WTC11 (cell line): ENCODE measurements at regions not wholly inside any gene's neighbourhood (a gene's known extent, or its start where the extent isn't known, plus 50 kb on each side); places are given as distances from the start of the nearest gene placed in this dataset.

Experiments used
- ATF2 ChIP-seq: sonication (generic); formaldehyde crosslinking; IDR thresholded peaks from 2 replicates; pipeline ENCODE4 v1.8.1; 2022; ENCODE audit warnings: low read depth, missing genetic modification reagents, borderline replicate concordance
- CTCF ChIP-seq: fragments of 200-600 bp; IDR thresholded peaks from 2 replicates; pipeline ENCODE4 v1.8.0; 2022; ENCODE audit warnings: antibody characterized with exemption
- FOXK1 ChIP-seq: sonication (generic); formaldehyde crosslinking; IDR thresholded peaks from 2 replicates; pipeline ENCODE4 v1.8.0; 2022; ENCODE audit warnings: mild to moderate bottlenecking, moderate library complexity, missing genetic modification reagents
- FOXP4 ChIP-seq: sonication (generic); formaldehyde crosslinking; IDR thresholded peaks from 2 replicates; pipeline ENCODE4 v1.8.0; 2022; ENCODE audit warnings: mild to moderate bottlenecking, missing genetic modification reagents
- KAT7 ChIP-seq: sonication (generic); formaldehyde crosslinking; IDR thresholded peaks from 2 replicates; pipeline ENCODE4 v1.8.1; 2023; ENCODE audit warnings: missing genetic modification reagents, mild to moderate bottlenecking, borderline replicate concordance
- MLX ChIP-seq: sonication (generic); formaldehyde crosslinking; IDR thresholded peaks from 2 replicates; pipeline ENCODE4 v1.8.1; 2023; ENCODE audit warnings: mild to moderate bottlenecking, missing genetic modification reagents, moderate library complexity
- SP1 ChIP-seq: sonication (generic); formaldehyde crosslinking; conservative IDR thresholded peaks from 2 replicates; pipeline ENCODE4 v1.8.1; 2022; ENCODE audit warnings: missing genetic modification reagents
- TEAD4 ChIP-seq: sonication (generic); formaldehyde crosslinking; IDR thresholded peaks from 2 replicates; pipeline ENCODE4 v1.8.0; 2022; ENCODE audit warnings: mild to moderate bottlenecking, missing genetic modification reagents
- TP53 ChIP-seq: sonication (generic); formaldehyde crosslinking; IDR thresholded peaks from 2 replicates; pipeline ENCODE4 v1.8.1; 2023; ENCODE audit warnings: mild to moderate bottlenecking, missing genetic modification reagents
- USF2 ChIP-seq: sonication (generic); formaldehyde crosslinking; IDR thresholded peaks from 2 replicates; pipeline ENCODE4 v1.8.1; 2023; ENCODE audit warnings: mild to moderate bottlenecking, missing genetic modification reagents, moderate library complexity
- ZMAT4 ChIP-seq: fragments of 250-450 bp; sonication (Bioruptor Pico); IDR thresholded peaks from 2 replicates; pipeline ENCODE4 v1.9.0; 2021; ENCODE audit warnings: mild to moderate bottlenecking
- ZNF232 ChIP-seq: sonication (generic); formaldehyde crosslinking; IDR thresholded peaks from 2 replicates; pipeline ENCODE4 v1.8.0; 2022; ENCODE audit warnings: mild to moderate bottlenecking, missing genetic modification reagents
- ZNF423 ChIP-seq: fragments of 250-450 bp; sonication (Bioruptor Pico); IDR thresholded peaks from 2 replicates; pipeline ENCODE4 v2.1.2; 2022; ENCODE audit warnings: mild to moderate bottlenecking, moderate library complexity

- TF ChIP-seq MLX, result no peak
- no peak for TF ChIP-seq TP53
- no peak for TF ChIP-seq CTCF
- no peak for TF ChIP-seq SP1
- no peak for TF ChIP-seq KAT7 (CRISPR knock-in tag)
- no peak for TF ChIP-seq ZNF423 (CRISPR knock-in tag)
- TF ChIP-seq FOXP4 (CRISPR knock-in tag), result no peak
- no peak for TF ChIP-seq ZNF232 (CRISPR knock-in tag)
- no peak for TF ChIP-seq ZMAT4 (CRISPR knock-in tag)
- TF ChIP-seq TEAD4 (CRISPR knock-in tag), result no peak
- TF ChIP-seq ATF2 (CRISPR knock-in tag), result no peak
- no peak for TF ChIP-seq FOXK1 (CRISPR knock-in tag)
- TF ChIP-seq USF2, result no peak
Observed at GRCh38 chr2:139271149-139271548, 491.0 kb upstream of the NXPH2 start.
